ENCODE measurements at regions not wholly inside any gene's neighbourhood (a gene's known extent, or its start where the extent isn't known, plus 50 kb on each side); places are given as distances from the start of the nearest gene placed in this dataset.

GRCh38 chr7:33757050-33757449, 148.3 kb upstream of the BMPER start:
- DNase-seq, result no peak

GRCh38 chr7:33757563-33758165, 147.7 kb upstream of the BMPER start:
- peak; percentile 23 to 74 (median 60) for DNase-seq

GRCh38 chr7:33760146-33760545, 145.2 kb upstream of the BMPER start:
- DNase-seq, result no peak

- DNase-seq, result no peak
These were observed 144.5 kb upstream of the BMPER start for GRCh38 chr7:33760834-33761233.

GRCh38 chr7:33761449-33762080, 143.8 kb upstream of the BMPER start:
- no peak for DNase-seq

- DNase-seq, result no peak
These were observed 143.0 kb upstream of the BMPER start for GRCh38 chr7:33762151-33762910.

- no peak for DNase-seq
These were observed 142.4 kb upstream of the BMPER start for GRCh38 chr7:33762911-33763306.

- no peak for DNase-seq
These were observed 140.4 kb upstream of the BMPER start for GRCh38 chr7:33764752-33765451.

- DNase-seq, result no peak
These were observed 138.9 kb upstream of the BMPER start for GRCh38 chr7:33766405-33766804.

GRCh38 chr7:33769930-33770329, 135.4 kb upstream of the BMPER start:
- DNase-seq, result no peak

GRCh38 chr7:33770576-33770975, 134.8 kb upstream of the BMPER start:
- no peak for DNase-seq

GRCh38 chr7:33771422-33771821, 133.9 kb upstream of the BMPER start:
- DNase-seq, result no peak

GRCh38 chr7:33773053-33773452, 132.3 kb upstream of the BMPER start:
- no peak for DNase-seq

GRCh38 chr7:33774762-33775523, 130.4 kb upstream of the BMPER start:
- no peak for DNase-seq

- no peak for DNase-seq
These were observed 129.5 kb upstream of the BMPER start for GRCh38 chr7:33775790-33776189.

GRCh38 chr7:33776788-33777187, 128.6 kb upstream of the BMPER start:
- no peak for DNase-seq

GRCh38 chr7:33778195-33778594, 127.1 kb upstream of the BMPER start:
- DNase-seq, result no peak

GRCh38 chr7:33779216-33779615, 126.1 kb upstream of the BMPER start:
- DNase-seq, result no peak

- no peak for DNase-seq
These were observed 124.2 kb upstream of the BMPER start for GRCh38 chr7:33781167-33781566.

- DNase-seq, result no peak
These were observed 123.5 kb upstream of the BMPER start for GRCh38 chr7:33781796-33782195.

- DNase-seq, result no peak
These were observed 121.3 kb upstream of the BMPER start for GRCh38 chr7:33784000-33784399.

- no peak for DNase-seq
These were observed 116.8 kb upstream of the BMPER start for GRCh38 chr7:33788531-33788930.

Data from suppressor macrophage (primary cell).